SW 1271 (cell line): ENCODE measurements at regions not wholly inside any gene's neighbourhood (a gene's known extent, or its start where the extent isn't known, plus 50 kb on each side); places are given as distances from the start of the nearest gene placed in this dataset.

ENCODE experiments used
- DNase-seq, 2 experiments: peaks; one replicate each; lab custom pipeline; 2025; lab: John Stamatoyannopoulos, UW

- no peak for DNase-seq
Measured at GRCh38 chr18:56380685-56381084, 257.7 kb downstream of the TXNL1 start.

- DNase-seq = no peak
Measured at GRCh38 chr18:56379256-56379655, 259.1 kb downstream of the TXNL1 start.

GRCh38 chr18:56377231-56377630 is 261.2 kb downstream of the TXNL1 start:
- no peak for DNase-seq

GRCh38 chr18:56374007-56374655 is 264.3 kb downstream of the TXNL1 start:
- no peak for DNase-seq

GRCh38 chr18:56373601-56374000 is 264.8 kb downstream of the TXNL1 start:
- DNase-seq = no peak

GRCh38 chr18:56368066-56368465 is 270.3 kb downstream of the TXNL1 start:
- DNase-seq = no peak

GRCh38 chr18:56358608-56359280 is 279.6 kb downstream of the TXNL1 start:
- DNase-seq = no peak

GRCh38 chr18:56353663-56354260 is 284.6 kb downstream of the TXNL1 start:
- no peak for DNase-seq

GRCh38 chr18:56351911-56352500 is 286.4 kb downstream of the TXNL1 start:
- no peak for DNase-seq

GRCh38 chr18:56337507-56337906 is 300.9 kb downstream of the TXNL1 start:
- DNase-seq = no peak

GRCh38 chr18:56333839-56334238 is 304.6 kb downstream of the TXNL1 start:
- no peak for DNase-seq

GRCh38 chr18:56333146-56333545 is 305.2 kb downstream of the TXNL1 start:
- DNase-seq = no peak

GRCh38 chr18:56332371-56332770 is 306.0 kb downstream of the TXNL1 start:
- DNase-seq = no peak

GRCh38 chr18:56330366-56331110 is 307.9 kb downstream of the TXNL1 start:
- no peak for DNase-seq

GRCh38 chr18:56329536-56329935 is 308.9 kb downstream of the TXNL1 start:
- DNase-seq = no peak

GRCh38 chr18:56327191-56327885 is 311.1 kb downstream of the TXNL1 start:
- DNase-seq = no peak

- no peak for DNase-seq
Measured at GRCh38 chr18:56326336-56327072, 311.9 kb downstream of the TXNL1 start.

- no peak for DNase-seq
Measured at GRCh38 chr18:56323673-56324072, 314.7 kb downstream of the TXNL1 start.

GRCh38 chr18:56322406-56322805 is 316.0 kb downstream of the TXNL1 start:
- no peak for DNase-seq

- no peak for DNase-seq
Measured at GRCh38 chr18:56321470-56321869, 316.9 kb downstream of the TXNL1 start.

- DNase-seq = no peak
Measured at GRCh38 chr18:56319953-56320352, 318.4 kb downstream of the TXNL1 start.
